ENCODE measurements at regions not wholly inside any gene's neighbourhood (a gene's known extent, or its start where the extent isn't known, plus 50 kb on each side); places are given as distances from the start of the nearest gene placed in this dataset.

GRCh38 chr4:67141586-67141985 is 403.7 kb downstream of the CENPC start:
- no peak for TF ChIP-seq YY1 (IDR thresholded peaks at IDR 0.05; ENCODE audit: insufficient read depth, insufficient read length)
- no peak for TF ChIP-seq ZNF274 (IDR thresholded peaks at IDR 0.05; ENCODE audit: low read depth, low read length)

Data from NT2/D1 (cell line).